ENCODE measurements at regions not wholly inside any gene's neighbourhood (a gene's known extent, or its start where the extent isn't known, plus 50 kb on each side); places are given as distances from the start of the nearest gene placed in this dataset.

DNA sequence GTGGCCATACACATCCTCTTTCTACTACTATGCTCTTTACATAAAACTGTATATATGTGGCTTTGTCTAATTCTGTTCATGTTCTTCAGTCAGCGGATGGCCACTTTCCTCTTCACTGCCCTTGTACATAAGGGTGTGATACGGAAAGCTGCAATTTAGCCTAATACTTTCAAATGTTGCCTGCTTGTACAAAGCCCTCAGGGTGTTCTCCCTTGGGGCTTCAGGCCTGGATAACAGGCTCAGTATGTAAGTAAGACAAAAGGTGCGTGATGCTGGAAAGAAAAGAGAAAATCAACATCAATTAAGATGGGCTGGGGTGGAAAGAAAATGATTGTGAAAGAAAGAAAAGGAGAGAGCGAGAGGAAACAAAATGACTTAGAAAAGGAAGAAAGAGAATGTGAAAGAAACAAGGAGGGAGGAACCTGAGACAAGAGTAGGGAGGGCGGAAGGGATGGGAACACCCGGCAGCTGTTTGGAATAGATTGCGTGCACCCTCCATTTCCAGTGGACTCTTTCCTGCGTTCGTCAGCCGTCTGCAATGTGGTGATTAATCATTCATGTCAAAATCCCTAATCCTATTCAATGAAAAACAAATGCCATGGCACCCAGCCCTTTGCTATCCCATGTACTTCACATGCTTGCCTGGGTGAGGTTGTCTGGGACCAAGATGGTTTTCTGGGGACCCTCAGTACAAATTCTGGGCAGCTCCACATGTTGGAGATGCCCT, 553.6 kb downstream of the NUF2 start:
- no peak overlapping the region for H2AFZ ChIP-seq (ENCODE audit: low read depth, low read length)
- H4K20me1 ChIP-seq (ENCODE audit: insufficient read depth, low read length) = no peaks in the 10 kb centered on the region
- no peak overlapping the region for H3K9ac ChIP-seq (ENCODE audit: low read depth, low read length)
- ATAC-seq (ENCODE audit: insufficient read depth, low read depth) (no peak), DNase-seq (no peak)
- no peak overlapping the region for H3K4me3 ChIP-seq (ENCODE audit: low read depth in 1 of 2, low read length in 2 of 2)
- H3K27me3 ChIP-seq (ENCODE audit: insufficient read depth, low read length, poor library complexity) = no peaks in the 10 kb centered on the region
- no peak for TF ChIP-seq EZH2 (IDR thresholded peaks at IDR 0.05; ENCODE audit: borderline replicate concordance, low read depth, low read length, severe bottlenecking)
- TF ChIP-seq, protein P1, sequence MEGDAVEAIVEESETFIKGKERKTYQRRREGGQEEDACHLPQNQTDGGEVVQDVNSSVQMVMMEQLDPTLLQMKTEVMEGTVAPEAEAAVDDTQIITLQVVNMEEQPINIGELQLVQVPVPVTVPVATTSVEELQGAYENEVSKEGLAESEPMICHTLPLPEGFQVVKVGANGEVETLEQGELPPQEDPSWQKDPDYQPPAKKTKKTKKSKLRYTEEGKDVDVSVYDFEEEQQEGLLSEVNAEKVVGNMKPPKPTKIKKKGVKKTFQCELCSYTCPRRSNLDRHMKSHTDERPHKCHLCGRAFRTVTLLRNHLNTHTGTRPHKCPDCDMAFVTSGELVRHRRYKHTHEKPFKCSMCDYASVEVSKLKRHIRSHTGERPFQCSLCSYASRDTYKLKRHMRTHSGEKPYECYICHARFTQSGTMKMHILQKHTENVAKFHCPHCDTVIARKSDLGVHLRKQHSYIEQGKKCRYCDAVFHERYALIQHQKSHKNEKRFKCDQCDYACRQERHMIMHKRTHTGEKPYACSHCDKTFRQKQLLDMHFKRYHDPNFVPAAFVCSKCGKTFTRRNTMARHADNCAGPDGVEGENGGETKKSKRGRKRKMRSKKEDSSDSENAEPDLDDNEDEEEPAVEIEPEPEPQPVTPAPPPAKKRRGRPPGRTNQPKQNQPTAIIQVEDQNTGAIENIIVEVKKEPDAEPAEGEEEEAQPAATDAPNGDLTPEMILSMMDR (IDR thresholded peaks at IDR 0.05; ENCODE audit: borderline replicate concordance, extremely low read depth, low read length, poor library complexity, severe bottlenecking) = no peak
- H3K79me2 ChIP-seq (ENCODE audit: insufficient read depth, low read length) = no peaks in the 10 kb centered on the region
- H3K27ac ChIP-seq (ENCODE audit: low read length) = no peak overlapping the region
- H3K9me3 ChIP-seq (ENCODE audit: insufficient read depth, low read length, severe bottlenecking) = no peaks in the 10 kb centered on the region
- no peaks in the 10 kb centered on the region for H3K4me1 ChIP-seq (ENCODE audit: insufficient read depth, low read length)
- no peak overlapping the region for H3K4me2 ChIP-seq (ENCODE audit: insufficient read depth, low read length)
- no peaks in the 10 kb centered on the region for H3K36me3 ChIP-seq (ENCODE audit: insufficient read depth, low read length)

DNA sequence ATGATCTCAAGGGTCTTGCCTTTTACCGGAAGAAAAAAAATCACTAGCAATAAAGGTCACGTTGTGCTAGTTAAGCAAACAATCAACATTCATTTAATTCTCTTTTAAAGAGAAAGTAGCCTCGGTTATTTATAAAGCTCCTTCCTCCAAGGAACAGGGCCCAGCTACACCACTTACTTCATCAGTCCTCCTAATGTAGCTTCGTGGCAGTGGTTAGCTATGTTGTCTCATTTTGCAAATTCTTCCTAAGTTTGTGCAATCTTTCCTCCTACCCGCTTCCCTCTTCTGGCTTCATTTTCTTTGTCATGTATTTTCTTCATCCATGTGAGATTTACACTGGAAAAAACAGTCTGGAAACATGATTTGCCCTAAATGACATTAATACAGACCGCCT, 554.2 kb downstream of the NUF2 start:
- TF ChIP-seq, protein P1 (IDR thresholded peaks at IDR 0.05; ENCODE audit: borderline replicate concordance, extremely low read depth, low read length, poor library complexity, severe bottlenecking) = no peak
- no peak for TF ChIP-seq EZH2 (IDR thresholded peaks at IDR 0.05; ENCODE audit: borderline replicate concordance, low read depth, low read length, severe bottlenecking)
- H3K79me2 ChIP-seq (ENCODE audit: insufficient read depth, low read length) = no peaks in the 10 kb centered on the region
- no peaks in the 10 kb centered on the region for H3K9me3 ChIP-seq (ENCODE audit: insufficient read depth, low read length, severe bottlenecking)
- H3K9ac ChIP-seq (ENCODE audit: low read depth, low read length) = no peak overlapping the region
- no peaks in the 10 kb centered on the region for H3K27me3 ChIP-seq (ENCODE audit: insufficient read depth, low read length, poor library complexity)
- H3K4me3 ChIP-seq (ENCODE audit: low read depth in 1 of 2, low read length in 2 of 2) = no peak overlapping the region
- no peaks in the 10 kb centered on the region for H3K36me3 ChIP-seq (ENCODE audit: insufficient read depth, low read length)
- H3K27ac ChIP-seq (ENCODE audit: low read length) = no peak overlapping the region
- ATAC-seq (ENCODE audit: insufficient read depth, low read depth) (no peak), DNase-seq (no peak)
- no peaks in the 10 kb centered on the region for H4K20me1 ChIP-seq (ENCODE audit: insufficient read depth, low read length)
- no peak overlapping the region for H3K4me2 ChIP-seq (ENCODE audit: insufficient read depth, low read length)
- H2AFZ ChIP-seq (ENCODE audit: low read depth, low read length) = no peak overlapping the region
- no peaks in the 10 kb centered on the region for H3K4me1 ChIP-seq (ENCODE audit: insufficient read depth, low read length)

DNA sequence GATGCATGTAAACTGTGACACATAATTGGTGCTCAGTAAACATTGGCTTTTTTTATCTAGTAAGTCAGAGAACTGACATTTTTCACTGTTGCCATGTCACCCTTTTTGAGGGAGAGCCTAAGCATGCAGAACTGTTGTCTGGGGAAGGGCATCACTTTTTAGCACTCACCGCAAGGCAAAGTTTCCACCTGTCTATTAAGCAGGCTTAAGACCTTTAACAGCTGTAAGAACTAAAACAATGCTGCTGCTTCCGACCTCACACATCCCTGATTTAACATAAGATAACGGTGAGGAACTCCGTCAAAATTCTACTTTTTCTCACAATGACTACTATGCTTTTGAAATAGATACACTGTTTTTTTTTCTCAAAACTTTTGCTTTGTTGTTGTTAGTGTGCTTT, 554.8 kb downstream of the NUF2 start:
- Histone ChIP-seq H3K27ac (ENCODE audit: low read length) (no peak overlapping the region), H3K36me3 (ENCODE audit: insufficient read depth, low read length) (no peaks in the 10 kb centered on the region), H3K9ac (ENCODE audit: low read depth, low read length) (no peak overlapping the region), H3K4me1 (ENCODE audit: insufficient read depth, low read length) (no peaks in the 10 kb centered on the region), H3K9me3 (ENCODE audit: insufficient read depth, low read length, severe bottlenecking) (no peaks in the 10 kb centered on the region), H3K79me2 (ENCODE audit: insufficient read depth, low read length) (no peaks in the 10 kb centered on the region), H2AFZ (ENCODE audit: low read depth, low read length) (no peak overlapping the region), H3K27me3 (ENCODE audit: insufficient read depth, low read length, poor library complexity) (no peaks in the 10 kb centered on the region), H4K20me1 (ENCODE audit: insufficient read depth, low read length) (no peaks in the 10 kb centered on the region), H3K4me3 (ENCODE audit: low read depth in 1 of 2, low read length in 2 of 2) (no peak overlapping the region), H3K4me2 (ENCODE audit: insufficient read depth, low read length) (no peak overlapping the region)
- TF ChIP-seq, protein P1 (IDR thresholded peaks at IDR 0.05; ENCODE audit: borderline replicate concordance, extremely low read depth, low read length, poor library complexity, severe bottlenecking) = no peak
- TF ChIP-seq EZH2 (IDR thresholded peaks at IDR 0.05; ENCODE audit: borderline replicate concordance, low read depth, low read length, severe bottlenecking) = no peak
- ATAC-seq (ENCODE audit: insufficient read depth, low read depth) (no peak), DNase-seq (no peak)
